Stimulated activated CD4-positive, alpha-beta T cell treated with anti-CD3 and anti-CD28 coated beads, Interleukin-15, amount 100 ng/mL, for 24 hours (primary cell): ENCODE measurements at regions not wholly inside any gene's neighbourhood (a gene's known extent, or its start where the extent isn't known, plus 50 kb on each side); places are given as distances from the start of the nearest gene placed in this dataset.

Experiments used
- DNase-seq: peaks from one replicate; pipeline ENCODE4 v3.0.0-alpha.2; 2020

DNA sequence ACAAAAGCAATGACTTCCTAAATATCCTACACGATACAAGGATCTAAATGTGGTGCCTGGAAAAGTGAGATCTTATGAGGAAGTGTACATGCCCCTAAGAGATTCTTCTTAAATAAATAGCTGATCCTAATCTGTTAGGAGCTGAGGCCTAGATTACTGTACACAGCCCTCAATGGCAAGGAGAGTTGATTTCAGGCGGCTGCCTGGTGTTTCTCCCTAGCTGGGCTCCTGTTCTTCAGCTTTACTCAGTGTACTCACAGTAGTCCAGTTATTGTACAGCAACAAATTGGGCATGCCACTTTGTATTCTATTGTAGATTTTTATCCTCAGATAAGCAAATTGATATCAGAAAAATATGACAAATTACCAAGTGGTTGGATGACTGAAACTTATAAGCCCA is 358.2 kb upstream of the PDGFD start:
- no peak for DNase-seq

DNA sequence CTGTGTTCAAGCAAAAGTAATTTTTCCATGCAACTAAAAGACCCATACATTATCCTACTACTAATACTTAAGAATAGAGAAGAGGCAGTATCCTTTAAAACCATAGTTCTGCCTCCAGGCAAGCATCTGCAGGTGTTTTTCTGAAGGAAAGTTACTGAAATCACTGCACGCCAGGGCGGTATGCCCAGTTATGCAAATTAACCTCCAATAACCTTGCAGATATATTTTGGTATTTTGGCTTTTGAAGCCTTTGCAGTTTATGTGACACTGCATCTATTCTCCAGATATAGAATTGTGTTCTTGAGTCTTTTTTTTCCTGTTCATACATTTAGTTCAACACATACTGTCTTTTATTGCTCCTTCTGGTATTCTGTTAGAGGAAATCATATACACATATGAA is 346.2 kb upstream of the PDGFD start:
- no peak for DNase-seq

DNA sequence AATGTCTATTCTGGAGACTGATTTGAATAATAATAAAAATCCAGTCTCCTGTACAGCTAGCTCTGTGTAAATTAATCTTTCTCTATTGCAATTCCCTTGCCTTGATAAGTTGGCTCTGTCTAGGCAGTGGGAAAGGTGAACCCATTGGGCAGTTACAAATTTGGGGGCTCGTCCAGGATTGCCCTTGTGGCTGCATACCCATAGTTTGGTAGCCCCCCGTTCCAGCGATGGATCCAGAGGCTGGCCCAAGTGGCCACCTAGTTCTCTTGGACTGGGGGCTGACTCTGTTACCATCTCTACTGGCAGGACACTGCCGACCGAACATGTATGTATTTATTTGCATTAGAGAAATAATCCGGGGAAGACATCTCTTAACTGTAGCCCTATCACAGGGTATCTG is 326.2 kb upstream of the PDGFD start:
- DNase-seq = no peak

DNA sequence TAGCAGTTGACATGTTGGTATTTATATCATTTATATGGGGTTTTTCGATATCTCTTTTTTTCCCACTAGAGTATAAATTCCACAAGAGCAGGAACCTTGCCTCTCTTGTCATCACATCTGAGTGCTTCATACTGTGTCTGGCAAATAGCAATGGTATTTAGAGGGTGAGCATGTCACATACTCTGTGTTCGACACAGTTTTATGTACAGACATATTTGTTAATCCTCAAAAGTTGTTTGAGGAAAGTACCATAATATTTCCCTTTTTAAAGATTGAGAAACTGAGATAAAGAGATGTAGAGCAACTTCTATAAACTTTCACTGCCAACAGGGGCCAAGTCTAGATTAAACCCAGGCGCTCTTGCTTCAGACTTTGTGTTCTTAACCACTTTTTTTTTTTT is 324.6 kb upstream of the PDGFD start:
- no peak for DNase-seq

DNA sequence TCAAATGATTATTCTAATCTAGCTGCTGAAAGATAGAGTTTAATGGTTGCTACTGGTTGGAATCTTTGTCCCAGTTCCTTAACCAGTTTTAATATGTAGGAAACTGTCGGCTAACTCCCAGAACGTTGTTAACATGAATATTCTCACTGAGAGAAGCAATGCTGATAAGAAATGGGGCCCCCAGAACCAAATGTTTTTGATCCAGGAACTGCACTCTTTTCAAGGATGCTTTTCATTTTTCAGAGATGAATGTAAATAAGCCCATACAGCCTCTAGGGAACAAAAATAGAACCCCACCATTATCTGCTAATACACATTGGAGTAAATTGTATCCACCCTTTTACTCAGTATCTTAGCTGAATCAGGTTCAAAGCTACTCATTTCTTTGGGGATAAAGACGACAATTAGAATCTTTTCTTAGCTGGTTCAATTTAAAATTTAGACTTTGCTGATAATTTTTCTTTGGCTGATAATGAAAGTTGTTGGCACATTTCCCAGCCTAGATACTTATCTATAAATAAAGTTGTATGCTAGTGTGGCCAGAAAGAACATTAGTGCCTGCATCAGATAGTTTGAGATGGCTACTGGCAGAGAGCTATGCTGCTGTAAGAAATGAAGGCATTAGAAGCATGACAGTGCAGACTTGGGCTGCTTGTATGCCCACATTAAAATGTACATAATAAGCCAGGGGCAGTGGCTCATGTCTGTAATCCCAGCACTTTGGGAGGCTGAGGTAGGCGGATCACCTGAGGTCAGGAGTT is 323.3 kb upstream of the PDGFD start:
- DNase-seq = no peak

DNA sequence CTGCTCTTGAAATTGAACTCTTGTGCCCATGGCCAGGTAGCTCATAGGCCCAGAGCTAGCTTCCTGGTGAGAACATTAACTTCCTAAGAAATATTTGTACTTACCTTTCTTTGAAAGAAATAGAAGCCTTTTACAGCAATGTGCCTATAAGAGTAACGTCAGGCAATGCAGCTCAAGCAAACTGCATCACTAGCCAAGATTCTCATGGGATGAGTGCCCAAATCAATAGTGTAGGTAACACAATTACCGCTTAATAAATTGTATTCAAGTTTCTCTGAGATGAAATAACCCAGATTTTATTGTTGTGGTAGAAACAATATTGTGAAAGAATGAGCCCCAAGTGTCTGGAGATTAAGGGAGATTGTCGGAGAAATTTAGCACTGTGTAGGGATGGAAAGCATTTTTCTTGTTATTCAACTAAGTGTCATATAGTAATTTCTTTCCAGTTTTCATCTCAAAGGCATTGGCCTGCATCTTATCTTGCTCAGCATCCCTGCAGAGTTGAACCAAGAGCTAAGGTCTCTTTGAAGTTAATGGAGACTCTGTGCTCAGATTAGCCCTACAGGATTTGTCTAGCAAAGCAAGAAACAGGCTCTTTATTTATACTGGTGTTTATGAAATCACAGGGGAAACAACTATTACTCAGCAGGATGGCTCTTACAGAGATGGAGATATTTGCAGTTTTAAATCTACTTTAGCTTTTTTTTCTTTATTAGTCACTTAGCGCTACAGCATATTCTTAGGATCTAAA is 321.0 kb upstream of the PDGFD start:
- no peak for DNase-seq

DNA sequence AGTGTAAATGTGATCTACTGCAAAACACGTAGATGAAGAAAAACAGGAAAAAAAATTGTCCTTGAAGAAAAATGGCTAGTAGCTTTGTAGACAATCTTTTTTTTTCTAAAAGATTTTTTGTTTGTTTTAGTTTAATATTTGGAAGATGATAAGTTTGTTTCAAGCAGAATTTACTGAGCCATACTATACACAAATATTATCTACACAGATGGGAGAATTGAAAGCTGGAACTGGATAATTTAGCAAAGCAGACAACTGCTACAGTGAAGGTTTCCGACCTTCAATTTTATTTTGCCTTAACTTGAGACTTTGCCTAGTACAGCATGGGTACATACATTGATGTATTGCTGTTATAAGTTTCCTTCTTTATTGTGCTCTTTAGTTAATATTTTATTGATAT is 313.0 kb upstream of the PDGFD start:
- no peak for DNase-seq

DNA sequence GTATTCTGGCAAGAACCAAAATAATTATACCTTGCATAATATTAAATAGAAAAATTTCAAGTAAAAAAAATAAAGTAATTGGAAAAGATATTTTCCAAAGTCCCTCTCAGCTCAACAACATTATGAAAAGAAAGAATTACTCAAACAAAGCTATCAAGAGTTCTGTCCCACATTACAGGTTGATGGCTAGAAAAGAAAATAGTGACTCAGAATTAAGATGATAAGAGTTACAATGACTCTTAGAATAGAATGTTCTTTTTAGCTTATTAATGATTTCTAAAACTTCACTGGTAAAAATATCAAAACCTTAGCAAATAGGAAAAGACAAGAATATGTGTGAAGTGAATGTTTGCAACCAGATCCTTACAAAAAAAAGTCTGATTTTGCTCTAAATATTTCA is 312.5 kb upstream of the PDGFD start:
- no peak for DNase-seq

DNA sequence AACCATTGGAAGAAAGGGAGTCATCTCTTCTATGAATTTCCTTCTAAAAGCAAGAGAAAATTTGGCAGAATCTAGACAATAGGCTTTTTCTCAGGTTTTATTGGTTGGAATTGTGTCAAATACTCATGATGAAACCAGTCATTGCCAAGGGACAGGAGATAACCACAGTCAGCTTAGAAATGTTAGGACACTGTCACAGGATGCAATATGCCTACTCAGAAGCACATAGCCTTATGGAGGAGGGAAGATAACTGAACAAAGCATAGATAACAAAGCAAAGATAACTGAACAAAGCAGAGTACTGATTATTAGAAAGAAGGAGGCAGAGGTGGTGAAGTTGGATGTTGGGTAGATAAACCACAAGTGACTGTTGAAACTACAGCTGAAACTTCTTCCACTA is 303.5 kb upstream of the PDGFD start:
- DNase-seq = no peak

DNA sequence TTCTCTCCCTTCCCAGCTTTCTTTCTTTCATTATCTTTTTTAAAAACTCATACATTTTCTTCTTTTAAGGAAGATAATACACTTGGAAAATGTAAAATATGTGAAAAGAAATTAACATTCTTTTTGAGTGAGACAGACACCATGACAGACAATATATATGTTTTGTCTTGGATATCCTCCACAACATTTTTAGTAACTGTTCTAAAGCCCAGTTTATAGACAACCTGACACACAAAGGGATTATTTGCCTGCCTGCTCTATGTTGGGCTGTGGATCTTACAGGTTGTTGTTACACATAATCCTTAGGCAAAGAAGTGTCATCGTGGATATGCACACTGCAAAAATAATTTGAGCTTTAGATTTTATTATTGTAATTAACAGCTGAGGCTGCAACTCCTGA is 301.4 kb upstream of the PDGFD start:
- DNase-seq = no peak

DNA sequence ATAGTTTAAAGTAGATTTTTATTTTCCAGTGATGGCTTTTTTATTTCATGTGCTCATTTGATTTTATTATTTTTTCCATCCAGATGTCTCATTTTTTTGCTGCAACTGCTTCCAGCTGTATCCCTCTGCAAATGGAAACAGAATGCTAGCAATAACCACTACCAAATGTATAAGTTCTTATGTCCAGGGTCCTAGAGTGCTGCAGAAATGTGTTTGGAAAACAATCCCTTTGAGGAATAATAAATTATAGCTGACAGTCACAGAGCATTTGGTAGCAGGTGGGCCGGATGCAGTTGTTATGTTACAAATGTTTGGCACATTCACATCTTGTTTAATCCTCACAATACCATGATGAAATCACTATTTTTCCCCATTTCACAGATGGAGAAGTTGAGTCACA is 300.7 kb upstream of the PDGFD start:
- no peak for DNase-seq

DNA sequence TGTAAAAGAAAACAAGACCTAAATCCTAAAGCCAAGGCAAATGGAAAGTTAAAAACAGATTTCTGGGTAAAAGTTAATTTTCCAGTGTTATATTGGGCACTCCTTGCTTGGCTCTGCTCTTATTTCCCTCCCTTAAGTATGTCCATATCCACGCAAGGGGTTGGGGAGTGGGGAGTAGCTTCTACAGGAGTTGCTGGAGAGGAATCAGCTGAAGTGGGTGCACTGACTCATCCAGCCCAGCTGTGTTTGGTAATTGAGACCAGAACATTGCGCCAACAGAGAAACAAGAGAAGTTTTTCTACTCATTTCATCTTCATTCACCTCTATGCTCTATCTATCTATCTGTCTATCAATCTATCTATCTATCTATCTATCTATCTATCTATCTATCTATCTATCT is 298.4 kb upstream of the PDGFD start:
- DNase-seq = no peak

DNA sequence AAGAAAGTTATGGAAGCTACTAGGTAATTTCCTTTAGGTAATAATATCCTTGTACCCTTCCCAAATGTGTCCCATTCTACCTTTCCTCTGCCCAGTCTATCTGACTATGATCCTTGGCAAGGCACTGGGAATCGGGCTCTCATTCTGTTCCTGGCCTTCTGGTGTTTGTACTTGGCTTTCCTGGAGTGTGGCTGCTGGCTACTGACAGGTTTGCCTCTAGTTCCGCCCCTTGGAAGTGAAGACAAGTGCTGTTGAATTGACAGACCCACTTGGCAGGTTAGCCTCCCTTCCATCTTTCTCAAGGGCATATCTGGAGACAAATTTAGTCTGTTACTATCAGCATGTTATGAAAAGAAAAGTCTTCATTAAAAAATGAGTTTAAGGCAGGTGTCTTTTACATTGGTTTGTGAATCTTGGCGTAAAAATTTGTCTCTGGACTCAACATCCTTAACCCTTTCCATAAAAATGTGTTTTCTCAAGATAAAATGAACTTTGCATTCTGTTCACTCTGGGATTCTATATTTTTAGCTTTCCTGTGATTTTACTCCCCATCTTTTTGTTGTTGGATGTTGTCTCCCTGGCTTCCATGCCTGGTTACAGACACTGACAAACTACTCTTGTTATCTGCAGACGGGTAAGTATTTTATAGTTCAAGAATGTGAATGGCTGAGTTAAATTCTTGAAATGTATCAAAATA is 287.4 kb upstream of the PDGFD start:
- DNase-seq = no peak

DNA sequence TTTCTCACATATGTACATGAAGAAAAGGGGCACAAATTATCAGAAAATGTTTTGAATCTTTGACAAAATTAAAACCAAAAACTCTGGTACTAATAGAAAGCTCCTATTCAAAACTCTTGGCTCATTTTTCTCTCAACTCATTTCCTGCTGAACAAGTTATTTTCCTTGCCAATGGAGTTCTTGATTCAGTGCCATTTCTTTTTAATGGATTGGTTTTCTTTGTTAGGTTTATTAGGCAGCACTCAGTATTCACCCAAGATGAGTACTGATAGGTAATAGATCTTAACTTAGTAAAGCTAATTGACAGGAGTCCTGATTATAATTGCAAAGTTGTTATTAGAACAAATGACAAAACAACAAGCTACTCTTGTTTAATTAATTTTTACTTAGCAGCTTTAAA is 279.4 kb upstream of the PDGFD start:
- DNase-seq = no peak

DNA sequence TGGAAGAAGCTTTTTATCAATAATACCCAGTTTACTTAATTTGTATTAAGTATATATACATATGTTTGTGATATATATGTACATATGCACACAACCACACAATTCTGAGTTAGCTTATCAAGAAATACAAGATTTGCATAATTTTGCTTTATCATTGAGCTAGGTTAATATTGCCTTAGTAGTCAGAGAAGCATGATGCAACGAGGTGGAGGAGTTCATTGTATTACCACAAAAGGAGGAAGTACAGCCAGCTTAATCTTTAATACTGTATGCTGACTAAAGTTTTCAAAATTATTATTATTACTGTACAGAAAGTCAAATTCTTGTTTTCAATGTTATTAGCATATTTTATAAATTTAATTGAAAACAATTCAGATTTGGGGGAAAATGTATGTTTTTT is 278.4 kb upstream of the PDGFD start:
- DNase-seq = no peak

DNA sequence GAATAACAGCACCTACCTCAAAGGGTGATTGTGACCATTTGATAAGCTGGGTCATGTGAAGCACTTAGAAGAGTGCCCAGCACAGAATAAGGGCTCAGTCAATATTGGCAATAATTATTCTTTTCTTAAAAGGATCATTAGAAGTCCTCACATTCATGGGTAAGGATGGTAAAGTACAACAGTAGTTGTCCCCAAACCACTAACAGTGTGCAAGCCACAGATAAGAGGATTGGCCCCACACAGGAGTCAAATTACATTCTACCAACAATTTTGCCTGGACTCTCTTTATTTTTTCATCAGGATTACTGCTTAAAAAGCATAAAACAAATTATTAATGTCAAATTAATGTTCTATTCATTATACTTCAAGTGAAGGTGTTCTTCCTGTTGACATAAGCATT is 271.5 kb upstream of the PDGFD start:
- no peak for DNase-seq

DNA sequence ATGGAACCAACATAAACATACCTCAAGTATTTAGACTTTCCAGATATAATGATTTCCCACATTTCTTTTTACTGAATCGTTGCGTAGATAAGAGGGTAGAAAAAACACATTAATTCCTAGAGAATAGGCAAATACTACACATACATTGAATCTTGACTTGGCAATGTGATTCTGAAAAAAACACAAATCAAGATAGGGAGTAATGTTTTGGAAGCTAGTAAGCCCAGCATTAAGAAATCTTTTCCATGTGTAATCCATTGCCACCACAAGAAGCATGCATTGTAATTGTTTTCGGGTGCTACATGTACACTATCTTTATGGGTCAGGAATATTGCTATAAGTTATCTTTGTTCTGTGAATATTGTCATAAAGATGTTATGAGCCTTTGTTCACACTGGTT is 269.8 kb upstream of the PDGFD start:
- no peak for DNase-seq

DNA sequence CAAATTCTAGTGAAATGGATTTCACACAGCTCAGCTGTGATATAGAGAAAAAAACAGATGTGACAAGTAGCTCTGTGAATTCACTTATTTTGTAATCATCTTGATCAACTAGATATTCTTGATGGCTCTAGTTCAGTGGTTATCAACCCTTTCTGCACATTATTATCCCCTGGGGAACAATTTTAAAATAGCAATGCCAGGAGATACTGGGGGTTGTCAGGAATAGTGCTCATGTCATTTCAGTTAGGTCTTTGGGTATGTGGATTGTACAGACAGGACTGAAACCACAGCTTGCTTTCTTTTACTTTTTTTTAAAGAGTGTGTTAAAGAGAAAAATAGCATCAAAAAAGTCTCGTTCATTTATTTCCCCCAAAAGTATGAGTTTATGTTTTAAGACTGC is 269.0 kb upstream of the PDGFD start:
- DNase-seq = no peak

DNA sequence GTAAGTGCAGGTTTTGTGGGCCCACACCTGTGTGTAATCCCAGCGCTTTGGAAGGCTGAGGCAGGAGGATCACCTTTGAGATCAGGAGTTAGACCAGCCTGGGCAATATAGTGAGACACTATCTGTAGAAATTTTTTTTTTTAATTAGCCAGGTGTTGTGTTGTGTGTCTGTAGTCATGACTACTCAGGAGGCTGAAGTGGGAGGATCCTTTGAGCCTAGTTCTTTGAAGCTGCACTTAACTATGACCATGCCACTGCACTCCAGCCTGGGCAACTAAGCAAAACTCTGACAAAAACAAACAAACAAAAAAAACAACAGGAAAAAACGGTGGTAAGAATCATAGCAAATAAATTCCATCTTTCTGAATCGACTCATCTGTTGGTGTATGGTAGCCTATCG is 268.6 kb upstream of the PDGFD start:
- no peak for DNase-seq

DNA sequence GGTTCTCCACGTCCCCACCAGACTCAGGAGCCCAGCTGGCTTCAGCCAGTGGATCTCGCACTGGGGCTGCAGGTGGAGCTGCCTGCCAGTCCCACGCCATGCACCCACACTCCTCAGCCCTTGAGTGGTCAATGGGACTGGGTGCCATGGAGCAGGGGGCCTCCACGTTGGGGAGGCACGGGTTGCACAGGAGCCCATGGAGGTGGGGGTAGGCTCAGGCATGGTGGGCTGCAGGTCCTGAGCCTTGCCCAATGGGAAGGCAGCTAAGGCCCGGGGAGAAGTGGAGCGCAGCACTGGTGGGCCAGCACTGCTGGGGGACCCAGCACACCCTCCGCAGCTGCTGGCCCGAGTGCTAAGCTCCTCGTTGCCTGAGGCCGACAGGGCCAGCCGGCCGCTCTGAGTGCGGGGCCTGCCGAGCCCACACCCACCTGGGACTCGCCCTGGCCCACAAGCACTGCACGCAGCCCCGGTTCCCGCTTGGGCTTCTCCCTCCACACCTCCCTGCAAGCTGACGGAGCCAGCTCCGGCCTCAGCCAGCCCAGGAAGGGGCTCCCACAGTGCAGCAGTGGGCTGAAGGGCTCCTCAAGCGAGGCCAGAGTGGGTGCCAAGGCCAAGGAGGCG is 258.5 kb upstream of the PDGFD start:
- DNase-seq = no peak

DNA sequence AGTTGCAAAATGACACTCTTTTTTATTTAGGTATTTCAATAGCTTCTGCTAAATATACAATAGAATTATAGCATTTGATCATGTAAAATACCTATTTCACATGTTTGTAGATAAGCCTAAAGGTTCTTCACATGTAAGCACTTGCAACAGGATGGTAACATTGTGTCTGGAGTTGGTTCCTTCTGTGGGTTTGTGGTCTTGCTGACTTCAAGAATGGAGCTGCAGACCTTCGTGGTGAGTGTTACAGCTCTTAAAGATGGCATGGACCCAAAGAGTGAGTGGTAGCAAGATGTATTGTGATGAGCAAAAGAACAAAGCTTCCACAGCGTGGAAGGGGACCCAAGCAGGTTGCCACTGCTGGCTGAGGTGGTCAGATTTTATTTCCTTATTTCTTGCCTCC is 246.4 kb upstream of the PDGFD start:
- DNase-seq = no peak

DNA sequence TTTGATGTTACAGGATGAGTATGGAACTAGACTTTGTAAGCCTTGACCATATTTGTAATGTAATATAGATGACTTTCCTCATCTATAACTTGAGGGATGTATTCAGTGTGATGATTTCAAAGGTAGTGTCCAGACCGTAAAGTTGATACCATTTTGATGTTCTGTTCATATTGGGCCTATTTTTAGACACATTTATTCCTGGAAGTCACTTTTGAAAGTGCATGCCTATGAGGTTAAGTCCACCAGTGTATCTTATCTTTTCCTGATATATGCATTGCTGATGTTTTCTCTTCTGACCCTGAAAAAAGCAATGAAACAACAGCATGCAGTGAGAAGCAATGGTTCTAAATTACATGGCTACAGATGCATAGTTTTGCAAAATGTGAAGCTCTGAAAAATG is 244.7 kb upstream of the PDGFD start:
- DNase-seq = no peak

DNA sequence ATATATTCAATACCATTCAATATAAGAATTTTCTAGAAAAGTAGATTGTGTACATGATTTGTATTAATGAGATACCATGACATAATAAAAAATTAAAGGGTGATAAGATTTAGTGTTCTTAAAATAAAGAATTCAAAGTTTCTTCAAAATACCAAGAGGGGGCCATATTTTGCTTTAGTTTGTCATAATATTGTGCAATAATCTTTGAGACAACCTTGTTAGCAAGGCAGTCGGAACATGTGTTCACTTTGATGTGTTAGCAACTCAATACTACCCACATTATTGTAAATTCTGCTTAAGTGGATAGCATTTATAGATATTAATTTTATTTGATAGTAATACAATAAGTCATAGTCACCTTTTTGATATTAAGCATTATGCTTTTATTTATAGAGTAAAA is 241.3 kb upstream of the PDGFD start:
- no peak for DNase-seq
